NCI-H510A treated with DMSO at 0.1 percent for 48 hours (cell line): ENCODE measurements at regions not wholly inside any gene's neighbourhood (a gene's known extent, or its start where the extent isn't known, plus 50 kb on each side); places are given as distances from the start of the nearest gene placed in this dataset.

ENCODE experiments used
- DNase-seq: peaks from one replicate; lab custom pipeline; 2025; lab: John Stamatoyannopoulos, UW

GRCh38 chr13:63107179-63107943 lies 1691.7 kb upstream of the PCDH20 start:
- DNase-seq: no peak

- DNase-seq: no peak
Observed at GRCh38 chr13:63094717-63095116, 1679.1 kb upstream of the PCDH20 start.

- no peak for DNase-seq
Observed at GRCh38 chr13:63093907-63094469, 1678.3 kb upstream of the PCDH20 start.

- no peak for DNase-seq
Observed at GRCh38 chr13:63092456-63092855, 1676.8 kb upstream of the PCDH20 start.

- no peak for DNase-seq
Observed at GRCh38 chr13:63090524-63090923, 1674.9 kb upstream of the PCDH20 start.

GRCh38 chr13:63088226-63088625 lies 1672.6 kb upstream of the PCDH20 start:
- no peak for DNase-seq

GRCh38 chr13:63086286-63086685 lies 1670.6 kb upstream of the PCDH20 start:
- no peak for DNase-seq

GRCh38 chr13:63085851-63086250 lies 1670.2 kb upstream of the PCDH20 start:
- DNase-seq: no peak

GRCh38 chr13:63081400-63082014 lies 1665.9 kb upstream of the PCDH20 start:
- no peak for DNase-seq

- DNase-seq: no peak
Observed at GRCh38 chr13:63075126-63075525, 1659.5 kb upstream of the PCDH20 start.

- no peak for DNase-seq
Observed at GRCh38 chr13:63050287-63050686, 1634.6 kb upstream of the PCDH20 start.

- DNase-seq: no peak
Observed at GRCh38 chr13:63048653-63049052, 1633.0 kb upstream of the PCDH20 start.

GRCh38 chr13:63044589-63045313 lies 1629.1 kb upstream of the PCDH20 start:
- peak; percentile 0 for DNase-seq

- no peak for DNase-seq
Observed at GRCh38 chr13:63042686-63043085, 1627.0 kb upstream of the PCDH20 start.

- no peak for DNase-seq
Observed at GRCh38 chr13:63041640-63042414, 1626.2 kb upstream of the PCDH20 start.

GRCh38 chr13:63026285-63026797 lies 1610.7 kb upstream of the PCDH20 start:
- no peak for DNase-seq

GRCh38 chr13:63025741-63026140 lies 1610.1 kb upstream of the PCDH20 start:
- no peak for DNase-seq

- no peak for DNase-seq
Observed at GRCh38 chr13:63024458-63024857, 1608.8 kb upstream of the PCDH20 start.

- DNase-seq: no peak
Observed at GRCh38 chr13:63011996-63012395, 1596.3 kb upstream of the PCDH20 start.

- no peak for DNase-seq
Observed at GRCh38 chr13:63010072-63010658, 1594.5 kb upstream of the PCDH20 start.

GRCh38 chr13:63005625-63006024 lies 1590.0 kb upstream of the PCDH20 start:
- DNase-seq: no peak
